C4-2B (cell line): ENCODE measurements at regions not wholly inside any gene's neighbourhood (a gene's known extent, or its start where the extent isn't known, plus 50 kb on each side); places are given as distances from the start of the nearest gene placed in this dataset.

ENCODE experiments used
- CTCF ChIP-seq: fragments of 450-650 bp; conservative IDR thresholded peaks from 2 replicates; pipeline ENCODE4 v1.5.1; 2017; ENCODE audit warnings: mild to moderate bottlenecking
- ZFX ChIP-seq: fragments of 450-650 bp; IDR thresholded peaks from 2 replicates; pipeline ENCODE4 v1.6.1; 2017

DNA sequence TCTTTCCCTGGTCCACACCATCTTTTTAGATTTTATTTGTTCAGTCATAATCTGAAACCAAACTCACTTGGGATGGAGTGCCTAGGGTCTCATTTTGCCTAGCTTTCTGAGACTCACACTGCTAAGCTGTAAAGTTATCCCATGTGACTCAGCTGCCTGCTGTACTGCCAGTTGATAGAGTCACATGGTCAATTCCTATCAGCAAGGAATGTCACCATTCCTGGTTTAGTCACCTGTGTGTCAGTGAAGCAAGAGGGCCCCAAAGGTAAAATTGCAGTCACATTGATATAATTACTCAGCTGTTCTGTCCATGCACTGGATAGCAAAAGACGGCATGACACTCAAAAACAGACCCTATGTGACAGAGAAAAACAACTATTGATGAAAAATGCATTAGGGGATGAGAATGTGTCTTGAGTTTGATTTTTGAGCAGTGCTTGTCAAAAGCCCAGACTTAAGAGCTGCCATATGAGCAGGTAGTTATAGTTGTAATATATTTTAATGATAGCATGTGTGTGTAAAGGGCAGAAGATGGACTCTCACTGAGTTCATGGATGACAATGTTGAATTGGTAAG is 413.2 kb downstream of the PPARGC1A start:
- no peak for TF ChIP-seq CTCF
- TF ChIP-seq ZFX: no peak
